OCI-LY3 (cell line): ENCODE measurements at regions not wholly inside any gene's neighbourhood (a gene's known extent, or its start where the extent isn't known, plus 50 kb on each side); places are given as distances from the start of the nearest gene placed in this dataset.
"Not testable (repeated sequence)": the region's sequence is repeated elsewhere in the genome, so short reads cannot be mapped to it uniquely, and the experiment has no call there.

ENCODE experiments used
- H2AFZ ChIP-seq: fragments of 200-600, 300-600 bp; shearing (Covaris generic); 2 replicates; pipeline ENCODE4 v1.6.0; 2014; ENCODE audit warnings: antibody characterized with exemption, low read depth, low read length
- H3K27ac ChIP-seq: fragments of 200-600, 300-600 bp; sonication (generic); 2 replicates; pipeline ENCODE4 v1.5.1; 2014; ENCODE audit warnings: mild to moderate bottlenecking, low read length, moderate library complexity, mixed read lengths
- H3K27me3 ChIP-seq: fragments of 200-600, 300-600 bp; sonication (generic); 2 replicates; pipeline ENCODE4 v1.6.1; 2014; ENCODE audit warnings: low read depth, low read length, mixed read lengths
- H3K36me3 ChIP-seq: fragments of 200-600, 300-600 bp; sonication (generic); replicated peaks from 2 replicates; pipeline ENCODE3; 2014; ENCODE audit warnings: low read depth, low read length, mixed read lengths
- H3K4me1 ChIP-seq: fragments of 300-600, 200-600 bp; sonication (generic); 2 replicates; pipeline ENCODE4 v1.6.1; 2014; ENCODE audit warnings: low read length, mixed read lengths
- H3K4me2 ChIP-seq: fragments of 200-600, 300-600 bp; sonication (generic); 2 replicates; pipeline ENCODE4 v1.6.1; 2014; ENCODE audit warnings: low read length, mixed read lengths
- H3K4me3 ChIP-seq: fragments of 300-600, 200-600 bp; sonication (generic); 2 replicates; pipeline ENCODE4 v1.5.1; 2014; ENCODE audit warnings: antibody characterized with exemption, mild to moderate bottlenecking, low read length, moderate library complexity
- H3K79me2 ChIP-seq: fragments of 300-600, 200-600 bp; shearing (Covaris generic); 2 replicates; pipeline ENCODE4 v1.6.1; 2014; ENCODE audit warnings: mild to moderate bottlenecking, low read length, mixed read lengths
- H3K9ac ChIP-seq: fragments of 300-600, 200-600 bp; shearing (Covaris generic); 2 replicates; pipeline ENCODE4 v1.6.0; 2014; ENCODE audit warnings: mild to moderate bottlenecking, low read length, moderate library complexity
- H3K9me3 ChIP-seq: fragments of 200-600, 300-600 bp; shearing (Covaris generic); 2 replicates; pipeline ENCODE4 v1.6.1; 2014; ENCODE audit warnings: low read length, mixed read lengths; ENCODE audit not compliant: insufficient read depth
- H4K20me1 ChIP-seq: fragments of 200-600, 300-600 bp; sonication (generic); 2 replicates; pipeline ENCODE4 v1.6.1; 2016; ENCODE audit warnings: low read length, mixed read lengths; ENCODE audit not compliant: insufficient read depth
- EZH2phosphoT487 ChIP-seq: fragments of 200-600 bp; shearing (Covaris generic); IDR thresholded peaks from 2 replicates; pipeline ENCODE4 v1.6.1; 2018; ENCODE audit warnings: antibody characterized with exemption, mixed run types, low read depth
- TF ChIP-seq, protein P1 (sequence below): fragments of 200-600, 300-600 bp; sonication (generic); IDR thresholded peaks from 2 replicates; pipeline ENCODE4 v1.5.1; 2014; ENCODE audit warnings: antibody characterized with exemption, low read length, low read depth

DNA sequence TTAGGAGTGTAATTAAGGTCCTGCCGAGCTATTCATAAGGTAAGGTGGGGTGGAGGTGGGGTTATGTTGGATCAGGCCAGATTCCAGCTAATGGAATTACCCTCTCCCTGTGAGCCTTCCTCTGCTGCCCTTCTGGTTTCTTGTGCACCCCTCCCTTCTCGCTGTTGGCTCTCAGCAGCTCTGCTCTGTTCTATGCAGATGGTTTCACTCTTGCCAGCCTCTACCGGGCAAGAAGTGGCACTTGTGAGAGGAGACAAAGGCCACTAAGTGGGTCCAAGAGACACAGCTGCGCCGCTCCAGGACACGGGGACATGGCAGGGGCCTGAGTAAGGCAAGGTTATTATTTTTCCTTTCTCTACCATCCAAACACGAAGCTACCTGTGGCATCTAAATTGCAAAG is 334.4 kb downstream of the EMP1 start:
- Histone ChIP-seq H3K4me1 (peaks cover 8% of the 10 kb centered on the region), H3K27ac (no peak overlapping the region), H3K36me3 (no peaks in the 10 kb centered on the region), H3K9me3 (no peaks in the 10 kb centered on the region), H4K20me1 (peaks cover 1% of the 10 kb centered on the region), H3K9ac (no peak overlapping the region), H3K4me3 (no peak overlapping the region), H2AFZ (no peak overlapping the region), H3K4me2 (no peak overlapping the region), H3K27me3 (peaks cover 77% of the 10 kb centered on the region), H3K79me2 (no peaks in the 10 kb centered on the region)
- no peak for TF ChIP-seq EZH2phosphoT487
- TF ChIP-seq, protein P1, sequence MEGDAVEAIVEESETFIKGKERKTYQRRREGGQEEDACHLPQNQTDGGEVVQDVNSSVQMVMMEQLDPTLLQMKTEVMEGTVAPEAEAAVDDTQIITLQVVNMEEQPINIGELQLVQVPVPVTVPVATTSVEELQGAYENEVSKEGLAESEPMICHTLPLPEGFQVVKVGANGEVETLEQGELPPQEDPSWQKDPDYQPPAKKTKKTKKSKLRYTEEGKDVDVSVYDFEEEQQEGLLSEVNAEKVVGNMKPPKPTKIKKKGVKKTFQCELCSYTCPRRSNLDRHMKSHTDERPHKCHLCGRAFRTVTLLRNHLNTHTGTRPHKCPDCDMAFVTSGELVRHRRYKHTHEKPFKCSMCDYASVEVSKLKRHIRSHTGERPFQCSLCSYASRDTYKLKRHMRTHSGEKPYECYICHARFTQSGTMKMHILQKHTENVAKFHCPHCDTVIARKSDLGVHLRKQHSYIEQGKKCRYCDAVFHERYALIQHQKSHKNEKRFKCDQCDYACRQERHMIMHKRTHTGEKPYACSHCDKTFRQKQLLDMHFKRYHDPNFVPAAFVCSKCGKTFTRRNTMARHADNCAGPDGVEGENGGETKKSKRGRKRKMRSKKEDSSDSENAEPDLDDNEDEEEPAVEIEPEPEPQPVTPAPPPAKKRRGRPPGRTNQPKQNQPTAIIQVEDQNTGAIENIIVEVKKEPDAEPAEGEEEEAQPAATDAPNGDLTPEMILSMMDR, result no peak

DNA sequence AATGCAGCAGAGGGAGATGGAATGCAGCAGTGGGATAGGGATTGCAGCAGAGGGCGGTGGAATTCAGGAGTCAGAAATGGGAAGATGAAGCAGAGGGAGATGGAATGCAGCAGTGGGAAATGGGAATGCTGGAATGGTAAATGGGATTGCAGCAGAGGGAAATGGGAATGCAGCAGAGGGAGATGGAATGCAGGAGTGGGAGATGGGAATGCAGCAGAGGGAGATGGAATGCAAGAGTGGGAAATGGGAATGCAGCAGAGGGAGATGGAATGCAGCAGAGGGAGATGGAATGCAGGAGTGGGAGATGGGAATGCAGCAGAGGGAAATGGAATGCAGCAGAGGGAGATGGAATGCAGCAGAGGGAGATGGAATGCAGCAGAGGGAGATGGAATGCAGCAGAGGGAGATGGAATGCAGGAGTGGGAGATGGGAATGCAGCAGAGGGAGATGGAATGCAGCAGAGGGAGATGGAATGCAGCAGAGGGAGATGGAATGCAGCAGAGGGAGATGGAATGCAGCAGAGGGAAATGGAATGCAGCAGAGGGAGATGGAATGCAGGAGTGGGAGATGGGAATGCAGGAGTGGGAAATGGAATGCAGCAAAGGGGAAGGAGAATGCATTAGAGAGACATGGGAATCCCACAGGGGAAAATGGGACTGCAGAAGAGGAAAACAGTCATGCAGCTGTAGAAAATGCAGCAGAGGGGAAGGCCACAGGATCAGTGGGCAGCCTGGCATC is 329.8 kb downstream of the EMP1 start:
- not testable (repeated sequence) for H3K79me2 ChIP-seq, H3K4me1 ChIP-seq, H3K9me3 ChIP-seq, H4K20me1 ChIP-seq, H3K4me3 ChIP-seq, H3K27ac ChIP-seq, H3K36me3 ChIP-seq, H3K4me2 ChIP-seq, H2AFZ ChIP-seq, H3K9ac ChIP-seq
- peaks cover 54% of the 10 kb centered on the region for H3K27me3 ChIP-seq

DNA sequence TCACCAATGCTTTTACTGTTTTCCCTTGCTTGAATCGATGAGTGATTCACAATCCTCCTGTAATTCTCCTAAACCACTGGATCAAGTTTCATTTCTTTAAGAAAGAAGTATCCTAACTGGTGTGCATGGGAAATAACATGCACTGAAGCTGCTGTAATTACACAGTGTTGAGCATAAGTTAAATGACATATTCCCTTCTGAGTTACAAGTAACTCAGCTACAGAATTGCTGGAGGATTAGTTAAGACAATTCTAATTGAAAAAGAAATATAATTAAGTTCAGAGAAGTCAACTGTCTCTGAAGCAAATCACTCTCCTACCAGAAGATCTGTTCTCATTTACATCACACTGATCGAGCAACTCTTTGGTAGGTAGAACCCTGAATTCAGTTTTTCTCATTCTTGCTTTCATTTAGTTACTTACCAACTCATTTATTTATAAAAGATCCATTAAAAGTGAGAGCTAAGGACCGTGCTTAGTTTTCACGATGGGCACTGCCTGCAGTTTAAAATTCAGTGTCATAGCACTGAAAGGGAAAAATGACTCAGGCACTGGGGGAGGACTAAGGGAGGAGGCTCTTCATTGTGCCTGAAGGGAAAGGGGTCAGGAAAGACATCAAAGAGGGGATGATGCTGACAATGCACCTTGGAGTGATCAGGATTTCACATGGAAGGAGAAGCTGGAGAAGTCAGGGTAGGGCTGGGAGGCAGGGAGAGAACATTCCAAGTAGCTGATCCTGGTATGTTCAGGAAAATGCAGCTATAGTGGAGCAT is 327.2 kb downstream of the EMP1 start:
- H4K20me1 ChIP-seq, result no peaks in the 10 kb centered on the region
- peaks cover 44% of the 10 kb centered on the region for H3K27me3 ChIP-seq
- H3K4me2 ChIP-seq, result no peak overlapping the region

DNA sequence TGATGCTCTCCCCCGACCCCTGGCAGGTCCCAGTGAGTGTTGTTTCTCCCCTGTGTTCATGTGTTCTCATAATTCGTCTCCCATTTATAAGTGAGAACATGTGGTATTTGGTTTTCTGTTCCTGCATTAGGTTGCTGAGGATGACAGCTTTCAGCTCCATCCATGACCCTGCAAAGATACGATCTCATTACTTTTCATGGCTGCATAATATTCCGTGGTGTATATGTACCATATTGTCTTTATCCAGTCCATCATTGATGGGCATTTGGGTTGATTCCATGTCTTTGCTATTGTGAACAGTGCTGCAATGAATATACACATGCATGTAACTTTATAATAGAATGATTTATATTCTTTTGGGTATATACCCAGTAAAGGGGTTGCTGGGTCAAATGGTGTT is 321.5 kb downstream of the EMP1 start:
- peaks cover 38% of the 10 kb centered on the region for H3K27me3 ChIP-seq
- H3K27ac ChIP-seq, H3K4me1 ChIP-seq, H3K36me3 ChIP-seq, H3K4me3 ChIP-seq, H3K79me2 ChIP-seq, H3K9ac ChIP-seq, H2AFZ ChIP-seq, H3K4me2 ChIP-seq, H4K20me1 ChIP-seq, H3K9me3 ChIP-seq: not testable (repeated sequence)

More for the DNA sequence above, 327.2 kb downstream of the EMP1 start:
- Histone ChIP-seq H3K4me1 (no peaks in the 10 kb centered on the region), H3K79me2 (no peaks in the 10 kb centered on the region), H3K4me3 (no peak overlapping the region), H3K9ac (no peak overlapping the region), H3K27ac (no peak overlapping the region), H3K9me3 (no peaks in the 10 kb centered on the region), H2AFZ (no peak overlapping the region), H3K36me3 (no peaks in the 10 kb centered on the region)
- TF ChIP-seq, protein P1, result no peak
- TF ChIP-seq EZH2phosphoT487, result no peak

DNA sequence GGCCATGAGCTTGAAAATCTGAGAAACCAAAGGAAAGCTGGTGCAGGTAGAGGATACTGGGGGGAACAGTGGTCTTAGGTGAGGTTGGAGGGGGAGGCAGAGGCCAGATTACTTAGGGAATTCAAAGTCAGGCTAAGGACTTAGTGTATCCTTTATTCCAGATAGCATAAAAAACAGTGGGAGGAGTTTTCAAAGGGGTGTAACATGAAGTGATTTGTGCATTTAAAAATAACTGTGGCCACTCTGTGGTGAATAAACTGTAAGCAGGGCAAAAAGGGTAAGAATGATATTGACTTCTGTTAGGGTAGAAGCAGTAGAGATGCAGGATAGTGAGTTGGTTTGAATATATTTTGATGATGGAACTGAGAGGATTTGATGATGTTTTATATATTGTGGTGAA is 313.2 kb downstream of the EMP1 start:
- Histone ChIP-seq H4K20me1 (no peaks in the 10 kb centered on the region), H3K4me1 (peaks cover 10% of the 10 kb centered on the region), H3K36me3 (no peaks in the 10 kb centered on the region), H3K4me3 (no peak overlapping the region), H3K27me3 (peaks cover 61% of the 10 kb centered on the region), H3K9me3 (peaks cover 4% of the 10 kb centered on the region; the same call in 1 of the 2 replicates), H2AFZ (no peak overlapping the region), H3K9ac (no peak overlapping the region), H3K79me2 (no peaks in the 10 kb centered on the region), H3K27ac (no peak overlapping the region), H3K4me2 (no peak overlapping the region)
- TF ChIP-seq EZH2phosphoT487, result no peak
- TF ChIP-seq, protein P1, result no peak
